ENCODE measurements at regions not wholly inside any gene's neighbourhood (a gene's known extent, or its start where the extent isn't known, plus 50 kb on each side); places are given as distances from the start of the nearest gene placed in this dataset.

- DNase-seq (ENCODE audit: low spot score) (no peak), ATAC-seq (ENCODE audit: low read depth) (no peak)
- H3K27me3 ChIP-seq (ENCODE audit: insufficient read depth, poor library complexity, severe bottlenecking) = no peaks in the 10 kb centered on the region
- no peaks in the 10 kb centered on the region for H3K36me3 ChIP-seq (ENCODE audit: low read depth)
- H3K4me3 ChIP-seq (ENCODE audit: severe bottlenecking) = no peak overlapping the region
- H3K9me3 ChIP-seq (ENCODE audit: severe bottlenecking) = no peaks in the 10 kb centered on the region
- TF ChIP-seq CTCF (IDR thresholded peaks at IDR 0.05; ENCODE audit: poor library complexity, severe bottlenecking) = no peak
- H3K4me1 ChIP-seq (ENCODE audit: insufficient read depth, poor library complexity, severe bottlenecking) = no peaks in the 10 kb centered on the region
- no peak overlapping the region for H3K27ac ChIP-seq (ENCODE audit: poor library complexity, severe bottlenecking)
Measured at GRCh38 chr2:12363138-12363537, 353.6 kb upstream of the TRIB2 start.

- no peak for DNase-seq (ENCODE audit: low spot score)
- TF ChIP-seq CTCF (IDR thresholded peaks at IDR 0.05; ENCODE audit: poor library complexity, severe bottlenecking) = no peak
Measured at GRCh38 chr2:12363569-12363968, 353.2 kb upstream of the TRIB2 start.

GRCh38 chr2:12369566-12369965 is 347.2 kb upstream of the TRIB2 start:
- DNase-seq (ENCODE audit: low spot score) (no peak), ATAC-seq (ENCODE audit: low read depth) (no peak)
- Histone ChIP-seq H3K36me3 (ENCODE audit: low read depth) (no peaks in the 10 kb centered on the region), H3K9me3 (ENCODE audit: severe bottlenecking) (no peaks in the 10 kb centered on the region), H3K4me3 (ENCODE audit: severe bottlenecking) (no peak overlapping the region), H3K27me3 (ENCODE audit: insufficient read depth, poor library complexity, severe bottlenecking) (no peaks in the 10 kb centered on the region), H3K27ac (ENCODE audit: poor library complexity, severe bottlenecking) (no peak overlapping the region), H3K4me1 (ENCODE audit: insufficient read depth, poor library complexity, severe bottlenecking) (no peaks in the 10 kb centered on the region)
- no peak for TF ChIP-seq CTCF (IDR thresholded peaks at IDR 0.05; ENCODE audit: poor library complexity, severe bottlenecking)

More at GRCh38 chr2:12363569-12363968, 353.2 kb upstream of the TRIB2 start:
- Histone ChIP-seq H3K4me3 (ENCODE audit: severe bottlenecking) (no peak overlapping the region), H3K4me1 (ENCODE audit: insufficient read depth, poor library complexity, severe bottlenecking) (no peaks in the 10 kb centered on the region), H3K36me3 (ENCODE audit: low read depth) (no peaks in the 10 kb centered on the region), H3K27me3 (ENCODE audit: insufficient read depth, poor library complexity, severe bottlenecking) (no peaks in the 10 kb centered on the region), H3K27ac (ENCODE audit: poor library complexity, severe bottlenecking) (no peak overlapping the region), H3K9me3 (ENCODE audit: severe bottlenecking) (no peaks in the 10 kb centered on the region)
- ATAC-seq (ENCODE audit: low read depth) = no peak

GRCh38 chr2:12376025-12376424 is 340.7 kb upstream of the TRIB2 start:
- no peaks in the 10 kb centered on the region for H3K4me1 ChIP-seq (ENCODE audit: insufficient read depth, poor library complexity, severe bottlenecking)

More at GRCh38 chr2:12376025-12376424, 340.7 kb upstream of the TRIB2 start:
- Histone ChIP-seq H3K27me3 (ENCODE audit: insufficient read depth, poor library complexity, severe bottlenecking) (no peaks in the 10 kb centered on the region), H3K36me3 (ENCODE audit: low read depth) (no peaks in the 10 kb centered on the region), H3K27ac (ENCODE audit: poor library complexity, severe bottlenecking) (no peak overlapping the region), H3K4me3 (ENCODE audit: severe bottlenecking) (no peak overlapping the region), H3K9me3 (ENCODE audit: severe bottlenecking) (no peaks in the 10 kb centered on the region)
- DNase-seq (ENCODE audit: low spot score) (no peak), ATAC-seq (ENCODE audit: low read depth) (no peak)
- no peak for TF ChIP-seq CTCF (IDR thresholded peaks at IDR 0.05; ENCODE audit: poor library complexity, severe bottlenecking)
